K562 (cell line): ENCODE measurements at regions not wholly inside any gene's neighbourhood (a gene's known extent, or its start where the extent isn't known, plus 50 kb on each side); places are given as distances from the start of the nearest gene placed in this dataset.

Source experiments
- ATAC-seq: fragments of 200-7000 bp; cut with Tn5 transposase; 3 replicates; pipeline ENCODE4 v1.9.1; 2020; ENCODE audit warnings: moderate library complexity
- BruUV-seq: library from RNA; stranded (reverse); fragments of 400-500 nt; replicated peaks from 2 replicates; lab custom pipeline; 2021; lab: Mats Ljungman, UMichigan
- CTCF ChIA-PET: fragments of 300-600 bp; formaldehyde crosslinking; extraction: SDS; loops from one replicate; lab custom pipeline; 2021; ENCODE audit warnings: low intra/inter-chr PET ratio; lab: Yijun Ruan, JAX
- POLR2A ChIA-PET: fragments of 300-600, 350-650 bp; sonication (Branson Sonifier 250); formaldehyde crosslinking; extraction: SDS; loops from one replicate; lab custom pipeline; 2021; ENCODE audit warnings: antibody characterized with exemption, inconsistent platforms; lab: Yijun Ruan, JAX
- DNase-seq, 4 experiments: peaks; one replicate each; pipeline versions ENCODE4 v3.0.0 to v3.0.0-alpha.2; 2011 to 2018; ENCODE audit warnings: low spot score in 3 of 4, mixed read lengths in 3 of 4; ENCODE audit errors: extremely low read depth in 1 of 4
- FAIRE-seq: peaks from 2 replicates; lab custom pipeline; 2011; peaks lifted over from hg19 to GRCh38; lab: Jason Lieb, UNC
- H2AFZ ChIP-seq: 2 replicates; pipeline ENCODE4 v1.6.0; 2011; ENCODE audit warnings: low read depth, low read length, control low read depth, inconsistent platforms
- H3K27ac ChIP-seq: fragments of 200-600 bp; 3 replicates; pipeline ENCODE4 v1.8.0; 2011; ENCODE audit warnings: low read depth, mild to moderate bottlenecking, control low read depth, inconsistent platforms, low read length, moderate library complexity, mixed read lengths; ENCODE audit errors: extremely low read depth
- H3K27me3 ChIP-seq, 2 experiments: fragments of 300-600 bp in 1 of 2; 2 replicates in 1 of 2; 3 replicates in 1 of 2; pipeline versions ENCODE4 v1.6.0 to v1.8.0; 2011; ENCODE audit warnings: inconsistent platforms in 2 of 2, low read length in 2 of 2, mild to moderate bottlenecking in 1 of 2, mixed read lengths in 1 of 2, moderate library complexity in 1 of 2; ENCODE audit not compliant: control insufficient read depth in 2 of 2, insufficient read depth in 2 of 2
- H3K36me3 ChIP-seq: fragments of 300-600 bp; 3 replicates; pipeline ENCODE4 v1.8.0; 2011; ENCODE audit warnings: mild to moderate bottlenecking, low read length, inconsistent platforms; ENCODE audit not compliant: control insufficient read depth, insufficient read depth
- H3K4me1 ChIP-seq, 2 experiments: fragments of 200-600 bp in 1 of 2; replicated peaks in 1 of 2; 2 replicates in 1 of 2; 3 replicates in 1 of 2; pipeline versions ENCODE4 v1.5.1 to v1.8.0; 2011; ENCODE audit warnings: inconsistent platforms in 2 of 2, low read length in 2 of 2, mild to moderate bottlenecking in 1 of 2, mixed read lengths in 1 of 2, moderate library complexity in 1 of 2; ENCODE audit not compliant: control insufficient read depth in 2 of 2, insufficient read depth in 2 of 2
- H3K4me2 ChIP-seq: 2 replicates; pipeline ENCODE4 v1.6.1; 2011; ENCODE audit warnings: low read length, control low read depth, inconsistent platforms, mixed read lengths; ENCODE audit not compliant: insufficient read depth
- H3K4me3 ChIP-seq: fragments of 200-600 bp; sonication (generic), shearing (Covaris generic); 2 replicates; pipeline ENCODE4 v1.5.1; 2016; ENCODE audit warnings: control low read depth, inconsistent platforms
- H3K79me2 ChIP-seq: fragments of 200-600 bp; 3 replicates; pipeline ENCODE4 v1.8.0; 2011; ENCODE audit warnings: low read length, inconsistent platforms; ENCODE audit not compliant: control insufficient read depth, insufficient read depth
- H3K9ac ChIP-seq, 2 experiments: 2 replicates each; pipeline versions ENCODE4 v1.6.0 to v1.6.1; 2011; ENCODE audit warnings: low read depth in 2 of 2, low read length in 2 of 2, control low read depth in 1 of 2, inconsistent platforms in 1 of 2, mild to moderate bottlenecking in 1 of 2, mixed read lengths in 1 of 2; ENCODE audit not compliant: insufficient read depth in 1 of 2
- H3K9me1 ChIP-seq: one replicate; pipeline ENCODE4 v1.6.0; 2011; ENCODE audit warnings: inconsistent platforms, mild to moderate bottlenecking, low read length, moderate library complexity; ENCODE audit not compliant: control insufficient read depth, insufficient read depth
- H3K9me3 ChIP-seq: replicated peaks from 2 replicates; pipeline ENCODE4 v1.5.1; 2011; ENCODE audit warnings: low read depth, low read length, inconsistent platforms; ENCODE audit not compliant: control insufficient read depth, insufficient read depth
- H4K20me1 ChIP-seq: replicated peaks from 2 replicates; pipeline ENCODE4 v1.6.1; 2011; ENCODE audit warnings: low read length, inconsistent platforms, mixed read lengths; ENCODE audit not compliant: control insufficient read depth, insufficient read depth
- CHAMP1 ChIP-seq: fragments of 450-650 bp; IDR thresholded peaks from 2 replicates; pipeline ENCODE4 v1.6.1; 2016; ENCODE audit warnings: mild to moderate bottlenecking
- ELF2 ChIP-seq: fragments of 250-450 bp; sonication (Bioruptor Pico); IDR thresholded peaks from 2 replicates; pipeline ENCODE4 v1.5.0; 2021; ENCODE audit warnings: mild to moderate bottlenecking
- IFI16 ChIP-seq: fragments of 250-450 bp; sonication (Bioruptor Pico); IDR thresholded peaks from 2 replicates; pipeline ENCODE4 v2.1.2; 2022; ENCODE audit warnings: mild to moderate bottlenecking, inconsistent platforms
- NELFE ChIP-seq: IDR thresholded peaks from 2 replicates; pipeline ENCODE4 v1.6.1; 2011; ENCODE audit warnings: mild to moderate bottlenecking; ENCODE audit not compliant: insufficient read depth, insufficient read length
- NFYB ChIP-seq: IDR thresholded peaks from 2 replicates; pipeline ENCODE4 v1.6.1; 2011; ENCODE audit warnings: mild to moderate bottlenecking, moderate library complexity; ENCODE audit not compliant: insufficient read length; ENCODE audit errors: extremely low read depth
- NR2C1 ChIP-seq, 2 experiments: fragments of 450-650 bp; IDR thresholded peaks; 2 replicates each; pipeline ENCODE4 v1.6.1; 2017; ENCODE audit warnings: mild to moderate bottlenecking in 2 of 2, antibody characterized with exemption in 1 of 2, inconsistent platforms in 1 of 2, missing compliant biosample characterization in 1 of 2, missing genetic modification characterization in 1 of 2
- USF2 ChIP-seq: sonication (generic); formaldehyde crosslinking; IDR thresholded peaks from 2 replicates; pipeline ENCODE4 v1.5.0; 2020; ENCODE audit warnings: missing genetic modification reagents
- XRCC3 ChIP-seq: fragments of 450-650 bp; IDR thresholded peaks from 2 replicates; pipeline ENCODE4 v1.6.1; 2017; ENCODE audit warnings: mild to moderate bottlenecking, moderate library complexity
- ZBTB34 ChIP-seq: fragments of 250-450 bp; sonication (Bioruptor Pico); IDR thresholded peaks from 2 replicates; pipeline ENCODE4 v1.8.0; 2021; ENCODE audit warnings: mild to moderate bottlenecking, moderate library complexity
- WGBS: fragments of 100-300 bp; shearing (Covaris generic); methylation state at CpG from one replicate; pipeline ENCODE4 v1.1.6; 2016; ENCODE audit warnings: low coverage, mixed read lengths; ENCODE audit not compliant: insufficient coverage; ENCODE audit errors: missing lambda C conversion rate; 5-methylcytosine and 5-hydroxymethylcytosine counted together
- in situ Hi-C: fragments of 300-500 bp; cut with MboI; formaldehyde crosslinking; loops from 4 replicates; pipeline ENCODE4 v1.15.0; 2018; ENCODE audit warnings: inconsistent platforms, mixed read lengths
- intact Hi-C: fragments of 100-400 bp; cut with micrococcal nuclease; formaldehyde crosslinking; loops from 2 replicates; pipeline ENCODE4 v1.14.2; 2022

- intact Hi-C loops, result no loop called here
- POLR2A ChIA-PET, result no interaction called here
- no peak overlapping the region for H3K4me2 ChIP-seq
- H3K9ac ChIP-seq, result no peak overlapping the region
- DNase-seq (peak in 1 of 4 experiments; percentile 16), FAIRE-seq (no peak)
- no peak overlapping the region for H3K27ac ChIP-seq
- H3K9me3 ChIP-seq, result no peaks in the 10 kb centered on the region
- no peaks in the 10 kb centered on the region for H3K36me3 ChIP-seq
- no peak overlapping the region for H3K4me3 ChIP-seq
- H3K79me2 ChIP-seq, result no peaks in the 10 kb centered on the region
- TF ChIP-seq ZBTB34, result no peak
- TF ChIP-seq CHAMP1, result no peak
- no peak for TF ChIP-seq NFYB
- TF ChIP-seq NELFE, result no peak
- no peak for TF ChIP-seq XRCC3
- TF ChIP-seq IFI16, result no peak
- TF ChIP-seq NR2C1 (IDR thresholded peaks at IDR 0.05), result no peak
- TF ChIP-seq NR2C1 (tag; IDR thresholded peaks at IDR 0.05), result no peak
- no peak for TF ChIP-seq USF2 (CRISPR knock-in tag)
- no peak for TF ChIP-seq ELF2 (CRISPR knock-in tag)
- TF ChIP-seq, all 486 proteins: peak for 0
- Histone ChIP-seq H3K27me3 (peaks cover 4 to 19% of the 10 kb centered on the region in 2 experiments), H3K4me1 (no peaks in the 10 kb centered on the region; a peak in 2 of 5 replicates), H4K20me1 (no peaks in the 10 kb centered on the region), H3K9me1 (no peaks in the 10 kb centered on the region), H2AFZ (no peak overlapping the region)
- in situ Hi-C loops, result no loop called here
- CTCF ChIA-PET, result no interaction called here
- BruUV-seq, result no TSS peak
- no peak for ATAC-seq
- WGBS, result 13% methylated on average over 1 of the region's 1 CpG
Observed at GRCh38 chr15:31455499-31455898, 128.9 kb downstream of the KLF13 start.
